ENCODE measurements at regions not wholly inside any gene's neighbourhood (a gene's known extent, or its start where the extent isn't known, plus 50 kb on each side); places are given as distances from the start of the nearest gene placed in this dataset.
"Not testable (repeated sequence)": the region's sequence is repeated elsewhere in the genome, so short reads cannot be mapped to it uniquely, and the experiment has no call there.

DNA sequence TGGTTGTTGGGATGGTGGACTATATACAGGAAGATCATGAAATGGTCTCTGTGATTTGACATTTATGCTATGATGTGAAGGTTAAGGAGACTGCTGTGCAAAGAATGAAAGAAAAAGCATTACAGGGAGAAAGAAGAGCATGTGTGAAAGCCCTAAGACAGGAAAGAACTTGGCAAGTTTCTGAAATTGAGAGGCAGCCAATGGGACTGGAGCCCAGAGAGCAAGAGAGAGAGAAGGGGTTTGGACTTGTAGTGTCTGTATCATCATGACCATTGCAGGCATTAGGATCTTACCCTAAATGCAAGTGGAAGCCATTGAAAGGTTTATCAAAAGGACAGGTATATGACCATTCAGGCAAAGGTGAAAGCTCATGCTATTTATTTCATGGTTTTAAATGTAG is 147.1 kb downstream of the NAA11 start:
- Mint-ChIP-seq H3K4me1 (no peaks in the 10 kb centered on the region), H3K27me3 (ENCODE audit: low read depth in 3 of 3) (no peaks in the 10 kb centered on the region), H3K36me3 (no peaks in the 10 kb centered on the region), H3K9me3 (peaks cover 0 to 12% (median 4%) of the 10 kb centered on the region in 6 donors), H3K4me3 (no peak overlapping the region), H3K27ac (no peak overlapping the region)
- no peak for DNase-seq

GRCh38 chr4:79177388-79177787 is 148.5 kb downstream of the NAA11 start:
- H3K4me3 Mint-ChIP-seq, result no peak overlapping the region
- DNase-seq, result no peak
- no peak overlapping the region for H3K27ac Mint-ChIP-seq
- H3K4me1 Mint-ChIP-seq, result no peaks in the 10 kb centered on the region
- H3K36me3 Mint-ChIP-seq, result no peaks in the 10 kb centered on the region
- H3K9me3 Mint-ChIP-seq, result peaks cover 0 to 15% (median 4%) of the 10 kb centered on the region in 6 donors
- no peaks in the 10 kb centered on the region for H3K27me3 Mint-ChIP-seq (ENCODE audit: low read depth in 3 of 3)

- no peak overlapping the region for H3K4me3 Mint-ChIP-seq
- H3K9me3 Mint-ChIP-seq, result peaks cover 0 to 15% (median 4%) of the 10 kb centered on the region in 6 donors
- no peaks in the 10 kb centered on the region for H3K27me3 Mint-ChIP-seq (ENCODE audit: low read depth in 3 of 3)
- DNase-seq, result no peak
- no peaks in the 10 kb centered on the region for H3K4me1 Mint-ChIP-seq
- H3K27ac Mint-ChIP-seq, result no peak overlapping the region
- H3K36me3 Mint-ChIP-seq, result no peaks in the 10 kb centered on the region
These were observed 149.5 kb downstream of the NAA11 start for GRCh38 chr4:79176351-79176750.

DNA sequence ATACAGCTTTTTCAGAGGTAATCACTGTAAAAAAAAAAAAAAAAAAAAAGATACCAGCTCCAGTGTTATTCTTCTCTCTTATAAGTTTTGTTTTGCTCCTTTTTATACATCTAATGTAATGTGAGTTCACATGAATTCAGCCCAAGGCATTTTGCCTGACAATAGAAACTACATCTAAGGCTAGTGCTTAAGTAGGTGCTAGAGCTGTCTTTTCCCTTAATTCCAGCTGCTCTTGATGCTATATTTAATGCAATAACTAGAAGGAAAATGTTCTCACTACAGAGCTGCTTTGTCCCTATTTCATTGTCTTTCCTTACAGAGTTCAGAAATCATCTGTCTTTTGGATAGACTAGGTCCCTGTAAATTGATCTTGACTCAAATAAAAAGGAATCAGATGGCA is 150.1 kb downstream of the NAA11 start:
- peaks cover 0 to 15% (median 5%) of the 10 kb centered on the region in 6 donors for H3K9me3 Mint-ChIP-seq
- DNase-seq, result no peak
- no peak overlapping the region for H3K4me3 Mint-ChIP-seq
- H3K36me3 Mint-ChIP-seq, result no peaks in the 10 kb centered on the region
- no peaks in the 10 kb centered on the region for H3K4me1 Mint-ChIP-seq
- no peak overlapping the region for H3K27ac Mint-ChIP-seq
- no peaks in the 10 kb centered on the region for H3K27me3 Mint-ChIP-seq (ENCODE audit: low read depth in 3 of 3)

DNA sequence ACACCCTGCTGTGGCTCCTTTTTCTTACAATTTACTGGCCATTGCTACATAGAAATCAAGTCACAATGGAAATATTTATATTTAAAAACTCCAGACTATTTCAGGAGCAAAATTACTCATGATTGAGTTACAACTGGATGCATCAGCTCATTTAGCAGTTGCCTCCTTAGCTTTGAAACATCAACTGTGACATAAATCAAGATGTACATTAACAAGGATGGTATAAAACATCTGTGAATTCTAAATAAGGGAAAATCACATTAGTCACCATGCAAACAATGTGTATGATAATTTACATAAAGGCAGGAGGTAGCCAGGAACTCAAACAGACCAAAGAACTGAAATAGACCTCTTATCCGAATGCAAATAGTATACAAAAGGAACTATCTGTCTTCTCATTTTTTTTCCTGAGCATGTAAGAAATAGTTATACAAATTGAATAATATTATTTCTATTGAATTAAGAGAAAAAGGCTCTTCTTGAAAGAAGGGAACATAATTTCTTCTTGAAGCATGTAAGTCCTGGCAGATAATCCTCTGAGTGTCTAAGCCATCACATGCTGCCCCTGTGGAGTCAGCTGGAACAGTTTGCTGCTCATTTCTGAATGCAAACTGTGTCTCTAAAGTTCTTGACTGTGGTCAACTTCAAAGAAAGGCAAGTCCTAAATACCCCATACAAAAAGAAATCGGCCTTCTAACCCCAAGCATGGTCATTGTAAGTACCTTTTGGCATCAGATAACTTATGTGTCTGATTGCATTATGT is 151.2 kb downstream of the NAA11 start:
- no peak for DNase-seq
- Mint-ChIP-seq H3K36me3 (no peaks in the 10 kb centered on the region), H3K27me3 (ENCODE audit: low read depth in 3 of 3) (no peaks in the 10 kb centered on the region), H3K4me3 (no peak overlapping the region), H3K4me1 (no peaks in the 10 kb centered on the region), H3K27ac (no peak overlapping the region), H3K9me3 (peaks cover 3 to 13% (median 4%) of the 10 kb centered on the region in 6 donors)

GRCh38 chr4:79173186-79173585 is 152.7 kb downstream of the NAA11 start:
- Mint-ChIP-seq H3K4me1 (no peaks in the 10 kb centered on the region), H3K36me3 (no peaks in the 10 kb centered on the region), H3K9me3 (peaks cover 1 to 15% (median 5%) of the 10 kb centered on the region in 6 donors), H3K27me3 (ENCODE audit: low read depth in 3 of 3) (no peaks in the 10 kb centered on the region), H3K27ac (no peak overlapping the region), H3K4me3 (no peak overlapping the region)
- DNase-seq, result no peak

GRCh38 chr4:79170077-79170476 is 155.8 kb downstream of the NAA11 start:
- Mint-ChIP-seq H3K4me1 (no peaks in the 10 kb centered on the region), H3K9me3 (peaks cover 1 to 21% (median 5%) of the 10 kb centered on the region in 6 donors), H3K36me3 (no peaks in the 10 kb centered on the region), H3K4me3 (no peak overlapping the region), H3K27me3 (ENCODE audit: low read depth in 3 of 3) (no peaks in the 10 kb centered on the region), H3K27ac (no peak overlapping the region)
- DNase-seq, result no peak

DNA sequence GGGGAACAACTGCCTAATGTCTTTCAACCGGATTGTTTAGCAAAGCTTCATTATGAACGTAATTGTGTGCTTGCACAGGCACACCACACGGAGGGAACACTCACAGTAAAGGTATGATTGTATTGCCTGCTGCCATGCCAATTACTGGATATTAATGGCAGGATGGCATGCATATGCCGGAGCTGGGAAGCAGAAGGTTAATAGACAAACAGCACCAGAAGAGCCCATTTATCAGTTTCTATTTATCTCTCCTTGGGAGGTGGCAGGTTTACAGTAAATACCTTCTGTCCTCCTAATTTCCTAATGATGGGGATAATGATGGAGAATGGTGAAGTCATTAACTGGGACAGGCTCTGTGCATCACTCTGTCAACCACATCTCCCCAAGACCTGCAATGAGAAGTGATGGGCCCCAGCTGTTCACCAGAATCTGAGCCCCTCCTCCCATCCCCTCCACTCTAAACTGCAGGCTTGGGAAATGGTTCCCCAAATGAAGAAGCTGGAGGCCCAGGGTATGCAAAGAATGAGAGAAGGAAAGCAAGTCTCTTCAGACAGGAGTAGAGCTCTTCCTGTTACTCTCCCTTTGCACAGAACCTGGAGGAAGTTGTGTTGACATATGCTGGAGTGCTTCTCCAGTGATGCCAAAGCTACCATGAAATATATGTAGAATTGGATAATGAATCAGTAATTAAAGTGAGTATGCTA is 160.8 kb downstream of the NAA11 start:
- Mint-ChIP-seq H3K9me3 (peaks cover 0 to 31% (median 6%) of the 10 kb centered on the region in 6 donors), H3K4me3 (no peak overlapping the region), H3K4me1 (no peaks in the 10 kb centered on the region), H3K36me3 (no peaks in the 10 kb centered on the region), H3K27ac (no peak overlapping the region), H3K27me3 (ENCODE audit: low read depth in 3 of 3) (no peaks in the 10 kb centered on the region)
- no peak for DNase-seq

- Mint-ChIP-seq H3K4me1 (no peaks in the 10 kb centered on the region), H3K36me3 (no peaks in the 10 kb centered on the region), H3K27ac (no peak overlapping the region), H3K27me3 (ENCODE audit: low read depth in 3 of 3) (no peaks in the 10 kb centered on the region), H3K4me3 (no peak overlapping the region), H3K9me3 (peaks cover 3 to 24% (median 7%) of the 10 kb centered on the region in 6 donors)
- no peak for DNase-seq
These were observed 161.8 kb downstream of the NAA11 start for GRCh38 chr4:79163981-79164490.

GRCh38 chr4:79160962-79161361 is 164.9 kb downstream of the NAA11 start:
- peaks cover 2 to 17% (median 7%) of the 10 kb centered on the region in 6 donors for H3K9me3 Mint-ChIP-seq
- H3K27ac Mint-ChIP-seq, result no peak overlapping the region
- DNase-seq, result no peak
- H3K4me3 Mint-ChIP-seq, result no peak overlapping the region
- no peaks in the 10 kb centered on the region for H3K36me3 Mint-ChIP-seq
- no peaks in the 10 kb centered on the region for H3K4me1 Mint-ChIP-seq
- no peaks in the 10 kb centered on the region for H3K27me3 Mint-ChIP-seq (ENCODE audit: low read depth in 3 of 3)

- H3K36me3 Mint-ChIP-seq; H3K27me3 Mint-ChIP-seq (ENCODE audit: low read depth in 3 of 3); DNase-seq; H3K27ac Mint-ChIP-seq; H3K4me1 Mint-ChIP-seq; H3K4me3 Mint-ChIP-seq: not testable (repeated sequence)
- peaks cover 2 to 11% (median 8%) of the 10 kb centered on the region in 6 donors for H3K9me3 Mint-ChIP-seq
These were observed 167.2 kb downstream of the NAA11 start for GRCh38 chr4:79158705-79159104.

DNA sequence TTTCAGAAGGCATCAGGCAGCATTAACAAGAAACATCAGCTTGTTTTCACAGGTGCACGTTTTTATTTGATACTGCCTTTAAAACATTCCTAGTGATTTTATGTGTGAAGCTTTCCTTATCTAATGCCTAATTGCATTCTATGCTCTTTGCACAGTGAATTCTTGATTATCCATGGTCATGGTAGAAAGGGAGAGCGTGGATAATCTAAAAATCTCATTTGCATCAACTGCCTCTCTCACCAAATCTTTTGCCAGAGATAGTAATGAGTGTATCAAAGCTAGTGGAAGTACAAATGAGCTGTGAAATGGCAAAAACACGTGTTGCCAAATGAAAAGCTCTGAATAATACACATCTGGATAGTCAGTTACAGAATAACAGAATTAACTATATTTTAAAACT is 170.5 kb downstream of the NAA11 start:
- Mint-ChIP-seq H3K27ac (no peak overlapping the region), H3K4me1 (no peaks in the 10 kb centered on the region), H3K27me3 (ENCODE audit: low read depth in 3 of 3) (peaks cover 0 to 1% (median 0%) of the 10 kb centered on the region in 3 donors), H3K4me3 (no peak overlapping the region), H3K9me3 (peaks cover 0 to 17% (median 6%) of the 10 kb centered on the region in 6 donors), H3K36me3 (no peaks in the 10 kb centered on the region)
- DNase-seq, result no peak

DNA sequence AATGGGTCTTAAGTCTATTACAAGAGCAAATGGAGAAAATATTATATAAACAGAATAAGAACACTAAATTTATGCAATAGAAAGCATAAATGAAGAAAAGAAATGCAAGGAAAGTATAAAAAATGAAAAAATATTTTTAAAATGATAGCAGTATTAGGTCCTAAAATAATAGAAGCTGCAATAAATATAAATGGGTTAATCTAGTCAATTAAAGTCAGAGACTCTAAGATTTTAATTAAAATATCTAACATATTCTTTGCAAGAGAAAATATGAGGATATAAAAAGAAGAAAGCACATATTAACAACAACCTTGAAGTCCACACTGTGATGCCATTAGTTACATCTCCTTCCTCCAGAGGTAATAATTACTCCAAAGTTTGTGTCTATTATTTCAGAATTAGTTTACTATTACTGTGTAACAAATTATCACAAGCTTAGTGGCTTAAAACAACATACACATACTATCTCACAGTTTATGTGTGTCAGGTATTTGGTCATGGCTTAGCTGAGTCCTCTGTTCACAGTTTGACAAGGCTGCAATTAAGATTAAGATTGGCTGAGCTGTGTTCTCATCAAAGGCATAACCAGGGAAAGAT is 174.9 kb downstream of the NAA11 start:
- no peak overlapping the region for H3K4me3 Mint-ChIP-seq
- no peaks in the 10 kb centered on the region for H3K4me1 Mint-ChIP-seq
- DNase-seq, result no peak
- H3K9me3 Mint-ChIP-seq, result peaks cover 2 to 34% (median 4%) of the 10 kb centered on the region in 6 donors
- peaks cover 0 to 3% (median 0%) of the 10 kb centered on the region in 3 donors for H3K27me3 Mint-ChIP-seq (ENCODE audit: low read depth in 3 of 3)
- H3K36me3 Mint-ChIP-seq, result no peaks in the 10 kb centered on the region
- no peak overlapping the region for H3K27ac Mint-ChIP-seq

- Mint-ChIP-seq H3K27ac (no peak overlapping the region), H3K4me1 (no peaks in the 10 kb centered on the region), H3K36me3 (no peaks in the 10 kb centered on the region), H3K4me3 (no peak overlapping the region), H3K27me3 (ENCODE audit: low read depth in 3 of 3) (peaks cover 0 to 2% (median 0%) of the 10 kb centered on the region in 3 donors), H3K9me3 (peaks cover under 1 to 41% (median 6%) of the 10 kb centered on the region in 6 donors)
- DNase-seq, result no peak
These were observed 177.5 kb downstream of the NAA11 start for GRCh38 chr4:79148369-79148768.
